Gastrocnemius medialis (tissue), 4 donors: ENCODE measurements at regions not wholly inside any gene's neighbourhood (a gene's known extent, or its start where the extent isn't known, plus 50 kb on each side); places are given as distances from the start of the nearest gene placed in this dataset.

Experiments used
- ATAC-seq, 2 donors: fragments of 150-250 bp; one replicate each; pipeline ENCODE4 v1.9.1; 2016
- DNase-seq, 2 donors: peaks; one replicate each; pipeline ENCODE4 v3.0.0-alpha.2; 2019
- H3K27ac ChIP-seq, 4 donors: fragments of 200-600 bp; sonication (generic); 1 replicate in 1 of 4; 2 replicates in 3 of 4; pipeline ENCODE4 v1.5.1; 2016 to 2018; ENCODE audit warnings: mild to moderate bottlenecking in 2 of 4, moderate library complexity in 1 of 4
- H3K27me3 ChIP-seq, 3 donors: fragments of 200-600 bp; sonication (generic) in 2 of 3; 1 replicate in 1 of 3; 2 replicates in 2 of 3; pipeline versions ENCODE4 v1.5.1 to v1.6.0; 2016 to 2019; ENCODE audit warnings: mild to moderate bottlenecking in 1 of 3, moderate library complexity in 1 of 3
- H3K36me3 ChIP-seq, 2 donors: fragments of 200-600 bp; sonication (generic) in 1 of 2; one replicate each; pipeline ENCODE4 v1.5.1; 2017 to 2018
- H3K4me1 ChIP-seq, 2 donors: fragments of 200-600 bp; sonication (generic) in 1 of 2; one replicate each; pipeline ENCODE4 v1.5.1; 2016 to 2017; ENCODE audit warnings: mild to moderate bottlenecking in 2 of 2
- H3K4me3 ChIP-seq, 4 donors: fragments of 200-600 bp; sonication (generic) in 3 of 4; 1 replicate in 1 of 4; 2 replicates in 3 of 4; pipeline ENCODE4 v1.5.1; 2016 to 2019; ENCODE audit warnings: mild to moderate bottlenecking in 2 of 4
- H3K9me3 ChIP-seq, 3 donors: fragments of 200-600 bp; sonication (generic) in 2 of 3; 1 replicate in 1 of 3; 2 replicates in 2 of 3; pipeline ENCODE4 v1.5.1; 2016 to 2019
- POLR2A ChIP-seq, 2 donors: fragments of 450-650 bp; IDR thresholded peaks; one replicate each; pipeline ENCODE4 v1.6.1; 2017; ENCODE audit warnings: antibody characterized with exemption in 2 of 2, mild to moderate bottlenecking in 2 of 2, moderate library complexity in 2 of 2
- in situ Hi-C, 4 donors: fragments of 200-750 bp; cut with MboI; loops; one replicate each; pipeline versions ENCODE4 v1.15.0 to v1.8.0; 2017; ENCODE audit warnings: low sequenced_read_pairs in 4 of 4
- intact Hi-C: fragments of 100-400 bp; cut with DNase I; formaldehyde crosslinking; loops from one replicate; pipeline ENCODE4 v1.15.1; 2023; ENCODE audit warnings: low total_unique reads
- TF ChIP-seq, protein P1 (sequence below), 5 experiments: fragments of 450-650 bp in 3 of 5; fragments of 200-600 bp in 2 of 5; sonication (generic) in 2 of 5; IDR thresholded peaks in 4 of 5; conservative IDR thresholded peaks in 1 of 5; 1 replicate in 4 of 5; 2 replicates in 1 of 5; pipeline ENCODE4 v1.5.1; 2016 to 2019; ENCODE audit warnings: antibody characterized with exemption in 5 of 5, mild to moderate bottlenecking in 3 of 5, moderate library complexity in 3 of 5

- Histone ChIP-seq H3K27me3 (no peaks in the 10 kb centered on the region), H3K36me3 (no peaks in the 10 kb centered on the region), H3K4me3 (no peak overlapping the region), H3K4me1 (no peaks in the 10 kb centered on the region), H3K9me3 (no peaks in the 10 kb centered on the region), H3K27ac (no peak overlapping the region)
- DNase-seq (no peak), ATAC-seq (no peak)
- TF ChIP-seq, protein P1, sequence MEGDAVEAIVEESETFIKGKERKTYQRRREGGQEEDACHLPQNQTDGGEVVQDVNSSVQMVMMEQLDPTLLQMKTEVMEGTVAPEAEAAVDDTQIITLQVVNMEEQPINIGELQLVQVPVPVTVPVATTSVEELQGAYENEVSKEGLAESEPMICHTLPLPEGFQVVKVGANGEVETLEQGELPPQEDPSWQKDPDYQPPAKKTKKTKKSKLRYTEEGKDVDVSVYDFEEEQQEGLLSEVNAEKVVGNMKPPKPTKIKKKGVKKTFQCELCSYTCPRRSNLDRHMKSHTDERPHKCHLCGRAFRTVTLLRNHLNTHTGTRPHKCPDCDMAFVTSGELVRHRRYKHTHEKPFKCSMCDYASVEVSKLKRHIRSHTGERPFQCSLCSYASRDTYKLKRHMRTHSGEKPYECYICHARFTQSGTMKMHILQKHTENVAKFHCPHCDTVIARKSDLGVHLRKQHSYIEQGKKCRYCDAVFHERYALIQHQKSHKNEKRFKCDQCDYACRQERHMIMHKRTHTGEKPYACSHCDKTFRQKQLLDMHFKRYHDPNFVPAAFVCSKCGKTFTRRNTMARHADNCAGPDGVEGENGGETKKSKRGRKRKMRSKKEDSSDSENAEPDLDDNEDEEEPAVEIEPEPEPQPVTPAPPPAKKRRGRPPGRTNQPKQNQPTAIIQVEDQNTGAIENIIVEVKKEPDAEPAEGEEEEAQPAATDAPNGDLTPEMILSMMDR (IDR thresholded peaks at IDR 0.05 in 4 of 5, conservative IDR thresholded peaks at IDR 0.05 in 1 of 5), result no peak
- no peak for TF ChIP-seq POLR2A (IDR thresholded peaks at IDR 0.05)
- in situ Hi-C loops (no loop called here), intact Hi-C loops (no loop called here)
These were observed 435.9 kb downstream of the DCDC2C start for GRCh38 chr2:4139316-4139715.

DNA sequence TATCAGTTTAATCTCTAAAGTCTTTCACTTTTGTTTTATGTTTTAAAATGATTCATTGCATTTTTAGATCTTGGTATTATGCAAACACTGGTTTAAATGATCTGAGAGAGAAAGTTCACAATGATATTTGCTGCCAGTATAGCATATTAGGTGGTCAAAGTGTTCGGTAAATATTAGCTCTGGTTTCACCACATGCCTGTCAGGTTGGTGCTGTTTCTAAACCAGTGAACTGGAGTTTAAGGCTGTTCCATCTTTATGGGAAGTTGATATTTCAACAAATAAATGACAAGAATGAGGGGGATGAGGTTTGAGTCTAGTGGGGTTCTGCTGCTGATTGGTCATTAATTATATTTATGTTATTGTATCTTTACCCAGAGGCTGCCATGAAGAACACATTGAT lies 436.4 kb downstream of the DCDC2C start:
- intact Hi-C loops (no loop called here), in situ Hi-C loops (no loop called here)
- H3K36me3 ChIP-seq, result no peaks in the 10 kb centered on the region
- H3K27ac ChIP-seq, result no peak overlapping the region
- H3K27me3 ChIP-seq, result no peaks in the 10 kb centered on the region
- H3K4me3 ChIP-seq, result no peak overlapping the region
- TF ChIP-seq, protein P1 (IDR thresholded peaks at IDR 0.05 in 4 of 5, conservative IDR thresholded peaks at IDR 0.05 in 1 of 5), result no peak
- TF ChIP-seq POLR2A (IDR thresholded peaks at IDR 0.05), result no peak
- H3K9me3 ChIP-seq, result no peaks in the 10 kb centered on the region
- ATAC-seq (no peak), DNase-seq (no peak)
- no peaks in the 10 kb centered on the region for H3K4me1 ChIP-seq

GRCh38 chr2:4140281-4140970 lies 437.1 kb downstream of the DCDC2C start:
- no peaks in the 10 kb centered on the region for H3K4me1 ChIP-seq
- no peaks in the 10 kb centered on the region for H3K9me3 ChIP-seq
- TF ChIP-seq POLR2A (IDR thresholded peaks at IDR 0.05), result no peak
- TF ChIP-seq, protein P1 (IDR thresholded peaks at IDR 0.05 in 4 of 5, conservative IDR thresholded peaks at IDR 0.05 in 1 of 5), result no peak
- H3K27ac ChIP-seq, result no peak overlapping the region
- ATAC-seq, result no peak
- no peak for DNase-seq
- H3K4me3 ChIP-seq, result no peak overlapping the region
- H3K36me3 ChIP-seq, result no peaks in the 10 kb centered on the region
- H3K27me3 ChIP-seq, result no peaks in the 10 kb centered on the region
- in situ Hi-C loops, result no loop called here
- intact Hi-C loops, result no loop called here

GRCh38 chr2:4144731-4145130 lies 441.4 kb downstream of the DCDC2C start:
- Histone ChIP-seq H3K9me3 (no peaks in the 10 kb centered on the region), H3K27ac (no peak overlapping the region), H3K4me3 (no peak overlapping the region), H3K27me3 (no peaks in the 10 kb centered on the region), H3K4me1 (no peaks in the 10 kb centered on the region), H3K36me3 (no peaks in the 10 kb centered on the region)
- no peak for ATAC-seq
- TF ChIP-seq, protein P1 (IDR thresholded peaks at IDR 0.05 in 4 of 5, conservative IDR thresholded peaks at IDR 0.05 in 1 of 5), result no peak
- TF ChIP-seq POLR2A (IDR thresholded peaks at IDR 0.05), result no peak
- in situ Hi-C loops, result no loop called here
- no peak for DNase-seq
- intact Hi-C loops, result no loop called here

GRCh38 chr2:4151521-4151920 lies 448.1 kb downstream of the DCDC2C start:
- Histone ChIP-seq H3K27me3 (no peaks in the 10 kb centered on the region), H3K9me3 (no peaks in the 10 kb centered on the region), H3K36me3 (no peaks in the 10 kb centered on the region), H3K27ac (no peak overlapping the region), H3K4me1 (no peaks in the 10 kb centered on the region), H3K4me3 (no peak overlapping the region)
- ATAC-seq (no peak), DNase-seq (no peak)
- in situ Hi-C loops (no loop called here), intact Hi-C loops (no loop called here)
- TF ChIP-seq, protein P1 (IDR thresholded peaks at IDR 0.05 in 4 of 5, conservative IDR thresholded peaks at IDR 0.05 in 1 of 5), result no peak
- TF ChIP-seq POLR2A (IDR thresholded peaks at IDR 0.05), result no peak
